H1 (cell line): ENCODE measurements at regions not wholly inside any gene's neighbourhood (a gene's known extent, or its start where the extent isn't known, plus 50 kb on each side); places are given as distances from the start of the nearest gene placed in this dataset.

Experiments
- CBX5 ChIP-seq: fragments of 300-800, 300-1000 bp; sonication (generic); IDR thresholded peaks from 2 replicates; pipeline ENCODE4 v1.7.1; 2016; ENCODE audit warnings: antibody characterized with exemption, low read length, low read depth
- CHD7 ChIP-seq: fragments of 300-600 bp; sonication (generic); IDR thresholded peaks from 2 replicates; pipeline ENCODE4 v1.7.1; 2012; ENCODE audit warnings: low read length, moderate library complexity, mild to moderate bottlenecking, inconsistent platforms; ENCODE audit not compliant: insufficient replicate concordance
- CREB1 ChIP-seq: IDR thresholded peaks from 2 replicates; pipeline ENCODE4 v1.6.1; 2012; ENCODE audit warnings: inconsistent platforms
- JUND ChIP-seq: IDR thresholded peaks from 2 replicates; pipeline ENCODE4 v1.6.1; 2011; ENCODE audit warnings: mild to moderate bottlenecking, improper control_type of control experiment, low read length
- SAP30 ChIP-seq: fragments of 300-600 bp; sonication (generic); IDR thresholded peaks from 2 replicates; pipeline ENCODE4 v1.7.1; 2012; ENCODE audit warnings: low read length, moderate library complexity, mild to moderate bottlenecking, inconsistent platforms; ENCODE audit not compliant: insufficient read depth, insufficient replicate concordance
- SIX5 ChIP-seq: IDR thresholded peaks from 2 replicates; pipeline ENCODE4 v1.6.1; 2011; ENCODE audit warnings: mild to moderate bottlenecking, low read depth, low read length
- SP4 ChIP-seq: IDR thresholded peaks from 2 replicates; pipeline ENCODE4 v1.6.1; 2012; ENCODE audit warnings: low read length, inconsistent platforms
- SUZ12 ChIP-seq: fragments of 200-600 bp; sonication (generic); IDR thresholded peaks from 2 replicates; pipeline ENCODE4 v1.6.1; 2012; ENCODE audit warnings: mild to moderate bottlenecking, inconsistent platforms, low read length, moderate library complexity, mixed read lengths
- ZNF274 ChIP-seq: IDR thresholded peaks from 2 replicates; pipeline ENCODE4 v1.7.0; 2012; ENCODE audit warnings: low read length, borderline replicate concordance; ENCODE audit errors: extremely low read depth

GRCh38 chr4:152090543-152090942 is 329.7 kb upstream of the GATB start (continued):
- TF ChIP-seq CHD7 = no peak
- no peak for TF ChIP-seq SP4
- TF ChIP-seq JUND = no peak
- TF ChIP-seq CBX5 = no peak
- TF ChIP-seq SAP30 = no peak
- TF ChIP-seq SUZ12 = no peak
- TF ChIP-seq ZNF274 = no peak
- TF ChIP-seq SIX5 = no peak
- no peak for TF ChIP-seq CREB1
- TF ChIP-seq, all 59 proteins: peak for 0
